ENCODE measurements at regions not wholly inside any gene's neighbourhood (a gene's known extent, or its start where the extent isn't known, plus 50 kb on each side); places are given as distances from the start of the nearest gene placed in this dataset.

DNA sequence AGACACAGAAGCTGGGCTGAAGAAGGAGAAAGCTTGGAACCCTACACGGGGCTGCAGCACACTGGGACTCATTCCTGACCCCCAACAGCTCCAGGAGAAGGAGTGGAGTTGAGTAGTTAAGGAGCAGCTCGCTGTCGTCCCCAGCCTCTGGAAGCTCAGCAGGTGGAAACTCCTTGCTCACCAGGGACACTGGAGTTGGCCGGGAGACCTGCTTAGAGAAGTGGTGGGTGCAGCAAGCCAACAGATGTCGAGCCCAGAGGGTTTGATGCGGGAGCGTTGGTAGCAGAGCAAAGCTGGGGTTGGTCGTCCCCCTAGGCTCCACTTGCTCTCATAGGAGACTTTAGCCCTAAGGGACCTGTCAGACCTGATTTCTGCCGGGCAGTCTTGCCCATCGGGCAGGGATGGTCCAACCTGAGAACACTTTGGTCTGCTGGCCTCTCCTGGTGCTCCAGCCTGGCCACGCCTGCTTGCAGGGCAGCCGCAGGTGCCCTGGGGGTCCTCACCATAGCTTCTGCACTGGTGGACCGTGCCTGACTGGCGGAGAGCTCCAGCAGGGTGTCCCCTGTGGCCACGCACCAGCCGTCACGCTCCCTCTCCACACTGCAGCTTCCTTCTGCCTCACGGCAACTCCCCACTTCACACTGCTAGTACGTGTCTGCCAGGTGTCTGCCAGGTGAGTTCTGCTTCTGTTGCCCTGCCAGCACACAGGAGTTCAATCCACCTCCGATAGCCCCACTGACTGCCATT, 353.7 kb downstream of the GASK1B start:
- no peaks in the 10 kb centered on the region for H3K79me2 ChIP-seq (ENCODE audit: insufficient read depth, low read length)
- H4K20me1 ChIP-seq (ENCODE audit: insufficient read depth, low read length, poor library complexity, severe bottlenecking), result no peaks in the 10 kb centered on the region
- no peak overlapping the region for H3K4me3 ChIP-seq (ENCODE audit: low read length, poor library complexity, severe bottlenecking)
- no peaks in the 10 kb centered on the region for H3K9me2 ChIP-seq (replicated peaks; ENCODE audit: low read depth, low read length)
- H3K36me3 ChIP-seq (ENCODE audit: insufficient read depth, low read length), result no peaks in the 10 kb centered on the region
- no peak overlapping the region for H3K9ac ChIP-seq (ENCODE audit: low read depth, low read length, poor library complexity, severe bottlenecking)
- H3K4me2 ChIP-seq (ENCODE audit: low read depth, low read length, poor library complexity, severe bottlenecking), result no peak overlapping the region
- no peaks in the 10 kb centered on the region for H3K4me1 ChIP-seq (ENCODE audit: insufficient read depth, low read length, poor library complexity, severe bottlenecking)
- no peaks in the 10 kb centered on the region for H3K27me3 ChIP-seq (ENCODE audit: insufficient read depth, low read length, poor library complexity, severe bottlenecking)
- H3K9me3 ChIP-seq (ENCODE audit: insufficient read depth, low read depth, low read length), result no peaks in the 10 kb centered on the region
- TF ChIP-seq EZH2phosphoT487 (IDR thresholded peaks at IDR 0.05; ENCODE audit: borderline replicate concordance), result no peak
- TF ChIP-seq, protein P1, sequence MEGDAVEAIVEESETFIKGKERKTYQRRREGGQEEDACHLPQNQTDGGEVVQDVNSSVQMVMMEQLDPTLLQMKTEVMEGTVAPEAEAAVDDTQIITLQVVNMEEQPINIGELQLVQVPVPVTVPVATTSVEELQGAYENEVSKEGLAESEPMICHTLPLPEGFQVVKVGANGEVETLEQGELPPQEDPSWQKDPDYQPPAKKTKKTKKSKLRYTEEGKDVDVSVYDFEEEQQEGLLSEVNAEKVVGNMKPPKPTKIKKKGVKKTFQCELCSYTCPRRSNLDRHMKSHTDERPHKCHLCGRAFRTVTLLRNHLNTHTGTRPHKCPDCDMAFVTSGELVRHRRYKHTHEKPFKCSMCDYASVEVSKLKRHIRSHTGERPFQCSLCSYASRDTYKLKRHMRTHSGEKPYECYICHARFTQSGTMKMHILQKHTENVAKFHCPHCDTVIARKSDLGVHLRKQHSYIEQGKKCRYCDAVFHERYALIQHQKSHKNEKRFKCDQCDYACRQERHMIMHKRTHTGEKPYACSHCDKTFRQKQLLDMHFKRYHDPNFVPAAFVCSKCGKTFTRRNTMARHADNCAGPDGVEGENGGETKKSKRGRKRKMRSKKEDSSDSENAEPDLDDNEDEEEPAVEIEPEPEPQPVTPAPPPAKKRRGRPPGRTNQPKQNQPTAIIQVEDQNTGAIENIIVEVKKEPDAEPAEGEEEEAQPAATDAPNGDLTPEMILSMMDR (conservative IDR thresholded peaks at IDR 0.05; ENCODE audit: low read length), result no peak
- no peak overlapping the region for H2AFZ ChIP-seq (ENCODE audit: low read length)
- H3F3A ChIP-seq (ENCODE audit: low read depth), result no peaks in the 10 kb centered on the region

DNA sequence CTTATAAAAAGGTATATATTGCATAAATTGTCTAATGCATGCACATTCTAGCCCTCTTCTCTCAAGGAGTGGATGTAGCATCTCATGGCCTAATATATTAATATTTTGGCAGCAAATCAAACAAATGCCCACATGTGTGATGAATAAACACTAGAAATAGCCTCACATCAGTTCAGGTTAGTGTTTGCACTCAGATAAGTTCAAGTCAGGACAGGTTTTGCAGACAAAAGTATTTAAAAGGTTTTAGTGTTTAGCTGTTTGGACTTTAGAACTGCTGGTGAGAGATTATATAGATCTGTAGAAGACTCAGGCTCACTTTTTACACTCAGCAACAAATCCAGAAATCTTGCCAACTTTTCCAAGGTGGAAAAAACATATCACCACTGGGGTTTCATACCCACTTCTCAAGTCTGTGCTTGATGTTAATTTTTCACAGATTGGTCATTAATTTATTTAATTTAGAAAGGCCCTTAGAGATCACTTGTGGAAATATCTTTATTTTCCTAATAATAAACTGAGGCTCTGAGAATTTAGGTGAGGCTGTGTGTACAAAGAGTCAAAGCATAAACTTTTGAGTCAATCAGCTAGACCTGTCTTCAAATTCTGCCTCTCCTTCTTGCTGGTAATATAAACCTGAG, 362.6 kb downstream of the GASK1B start:
- Histone ChIP-seq H3K36me3 (ENCODE audit: insufficient read depth, low read length) (no peaks in the 10 kb centered on the region), H3K9me3 (ENCODE audit: insufficient read depth, low read depth, low read length) (no peaks in the 10 kb centered on the region), H2AFZ (ENCODE audit: low read length) (no peak overlapping the region), H3K27me3 (ENCODE audit: insufficient read depth, low read length, poor library complexity, severe bottlenecking) (no peaks in the 10 kb centered on the region), H3K9ac (ENCODE audit: low read depth, low read length, poor library complexity, severe bottlenecking) (no peak overlapping the region), H3F3A (ENCODE audit: low read depth) (no peaks in the 10 kb centered on the region), H3K4me2 (ENCODE audit: low read depth, low read length, poor library complexity, severe bottlenecking) (no peak overlapping the region), H3K9me2 (replicated peaks; ENCODE audit: low read depth, low read length) (no peaks in the 10 kb centered on the region), H3K4me1 (ENCODE audit: insufficient read depth, low read length, poor library complexity, severe bottlenecking) (no peaks in the 10 kb centered on the region), H4K20me1 (ENCODE audit: insufficient read depth, low read length, poor library complexity, severe bottlenecking) (no peaks in the 10 kb centered on the region), H3K79me2 (ENCODE audit: insufficient read depth, low read length) (no peaks in the 10 kb centered on the region), H3K4me3 (ENCODE audit: low read length, poor library complexity, severe bottlenecking) (no peak overlapping the region)
- TF ChIP-seq, protein P1 (conservative IDR thresholded peaks at IDR 0.05; ENCODE audit: low read length), result no peak
- no peak for TF ChIP-seq EZH2phosphoT487 (IDR thresholded peaks at IDR 0.05; ENCODE audit: borderline replicate concordance)

GRCh38 chr4:157808796-157809383, 363.9 kb downstream of the GASK1B start:
- Histone ChIP-seq H3K36me3 (ENCODE audit: insufficient read depth, low read length) (no peaks in the 10 kb centered on the region), H3K4me3 (ENCODE audit: low read length, poor library complexity, severe bottlenecking) (no peak overlapping the region), H3K79me2 (ENCODE audit: insufficient read depth, low read length) (no peaks in the 10 kb centered on the region), H2AFZ (ENCODE audit: low read length) (no peak overlapping the region), H3K9me3 (ENCODE audit: insufficient read depth, low read depth, low read length) (no peaks in the 10 kb centered on the region), H3K4me2 (ENCODE audit: low read depth, low read length, poor library complexity, severe bottlenecking) (no peak overlapping the region), H3K27me3 (ENCODE audit: insufficient read depth, low read length, poor library complexity, severe bottlenecking) (no peaks in the 10 kb centered on the region), H4K20me1 (ENCODE audit: insufficient read depth, low read length, poor library complexity, severe bottlenecking) (no peaks in the 10 kb centered on the region), H3K9me2 (replicated peaks; ENCODE audit: low read depth, low read length) (no peaks in the 10 kb centered on the region), H3K4me1 (ENCODE audit: insufficient read depth, low read length, poor library complexity, severe bottlenecking) (no peaks in the 10 kb centered on the region), H3K9ac (ENCODE audit: low read depth, low read length, poor library complexity, severe bottlenecking) (no peak overlapping the region), H3F3A (ENCODE audit: low read depth) (no peaks in the 10 kb centered on the region)
- no peak for TF ChIP-seq EZH2phosphoT487 (IDR thresholded peaks at IDR 0.05; ENCODE audit: borderline replicate concordance)
- TF ChIP-seq, protein P1 (conservative IDR thresholded peaks at IDR 0.05; ENCODE audit: low read length), result no peak

Measured in Loucy (cell line).